ENCODE measurements at regions not wholly inside any gene's neighbourhood (a gene's known extent, or its start where the extent isn't known, plus 50 kb on each side); places are given as distances from the start of the nearest gene placed in this dataset.

GRCh38 chr21:19603011-19603593 lies 1199.5 kb upstream of the TMPRSS15 start:
- no peaks in the 10 kb centered on the region for H3K4me1 ChIP-seq (replicated peaks)

GRCh38 chr21:19608101-19608621 lies 1204.6 kb upstream of the TMPRSS15 start:
- no peaks in the 10 kb centered on the region for H3K27me3 ChIP-seq (replicated peaks)
- H3K36me3 ChIP-seq: no peaks in the 10 kb centered on the region
- no peak overlapping the region for H3K27ac ChIP-seq
- no peaks in the 10 kb centered on the region; the same call in 1 of the 2 replicates for H3K9me3 ChIP-seq (replicated peaks)
- DNase-seq (ENCODE audit: low read depth in 1 of 2, low spot score in 2 of 2): no peak
- no peaks in the 10 kb centered on the region for H3K4me1 ChIP-seq (replicated peaks)
- no peak overlapping the region for H3K4me3 ChIP-seq

More at GRCh38 chr21:19603011-19603593, 1199.5 kb upstream of the TMPRSS15 start:
- H3K9me3 ChIP-seq (replicated peaks): no peaks in the 10 kb centered on the region; the same call in none of the 2 replicates
- H3K27ac ChIP-seq: no peak overlapping the region
- no peak for DNase-seq (ENCODE audit: low read depth in 1 of 2, low spot score in 2 of 2)
- H3K36me3 ChIP-seq: no peaks in the 10 kb centered on the region
- no peaks in the 10 kb centered on the region for H3K27me3 ChIP-seq (replicated peaks)
- H3K4me3 ChIP-seq: no peak overlapping the region

- no peaks in the 10 kb centered on the region for H3K4me1 ChIP-seq (replicated peaks)
- H3K27ac ChIP-seq: no peak overlapping the region
- no peak overlapping the region for H3K4me3 ChIP-seq
- no peaks in the 10 kb centered on the region; the same call in 1 of the 2 replicates for H3K9me3 ChIP-seq (replicated peaks)
- no peak for DNase-seq (ENCODE audit: low read depth in 1 of 2, low spot score in 2 of 2)
- H3K27me3 ChIP-seq (replicated peaks): no peaks in the 10 kb centered on the region
- no peaks in the 10 kb centered on the region for H3K36me3 ChIP-seq
Measured at GRCh38 chr21:19609611-19610010, 1206.0 kb upstream of the TMPRSS15 start.

GRCh38 chr21:19621837-19622496 lies 1218.4 kb upstream of the TMPRSS15 start:
- Histone ChIP-seq H3K9me3 (replicated peaks) (0 out of 2 replicates have a peak, but pooled peaks cover 2% of the 10 kb centered on the region), H3K27me3 (replicated peaks) (no peaks in the 10 kb centered on the region), H3K27ac (no peak overlapping the region), H3K4me3 (no peak overlapping the region), H3K36me3 (no peaks in the 10 kb centered on the region), H3K4me1 (replicated peaks) (no peaks in the 10 kb centered on the region)
- DNase-seq (ENCODE audit: low read depth in 1 of 2, low spot score in 2 of 2): no peak

GRCh38 chr21:19640964-19641363 lies 1237.4 kb upstream of the TMPRSS15 start:
- H3K36me3 ChIP-seq: no peaks in the 10 kb centered on the region
- no peak overlapping the region for H3K27ac ChIP-seq
- no peaks in the 10 kb centered on the region for H3K27me3 ChIP-seq (replicated peaks)
- H3K4me3 ChIP-seq: no peak overlapping the region
- no peak for DNase-seq (ENCODE audit: low read depth in 1 of 2, low spot score in 2 of 2)
- H3K4me1 ChIP-seq (replicated peaks): no peaks in the 10 kb centered on the region
- no peaks in the 10 kb centered on the region for H3K9me3 ChIP-seq (replicated peaks)

- H3K4me3 ChIP-seq: no peak overlapping the region
- H3K27ac ChIP-seq: no peak overlapping the region
- DNase-seq (ENCODE audit: low read depth in 1 of 2, low spot score in 2 of 2): no peak
- H3K4me1 ChIP-seq (replicated peaks): no peaks in the 10 kb centered on the region
- H3K36me3 ChIP-seq: no peaks in the 10 kb centered on the region
- no peaks in the 10 kb centered on the region for H3K27me3 ChIP-seq (replicated peaks)
- no peaks in the 10 kb centered on the region for H3K9me3 ChIP-seq (replicated peaks)
Measured at GRCh38 chr21:19648391-19648790, 1244.8 kb upstream of the TMPRSS15 start.

GRCh38 chr21:19683492-19683891 lies 1279.9 kb upstream of the TMPRSS15 start:
- Histone ChIP-seq H3K27ac (no peak overlapping the region), H3K36me3 (no peaks in the 10 kb centered on the region), H3K4me3 (no peak overlapping the region), H3K27me3 (replicated peaks) (no peaks in the 10 kb centered on the region), H3K9me3 (replicated peaks) (no peaks in the 10 kb centered on the region; the same call in 1 of the 2 replicates), H3K4me1 (replicated peaks) (no peaks in the 10 kb centered on the region)
- no peak for DNase-seq (ENCODE audit: low read depth in 1 of 2, low spot score in 2 of 2)

GRCh38 chr21:19684328-19684727 lies 1280.7 kb upstream of the TMPRSS15 start:
- no peaks in the 10 kb centered on the region for H3K27me3 ChIP-seq (replicated peaks)
- no peak for DNase-seq (ENCODE audit: low read depth in 1 of 2, low spot score in 2 of 2)
- no peaks in the 10 kb centered on the region for H3K4me1 ChIP-seq (replicated peaks)
- H3K36me3 ChIP-seq: no peaks in the 10 kb centered on the region
- H3K9me3 ChIP-seq (replicated peaks): no peaks in the 10 kb centered on the region; the same call in 1 of the 2 replicates
- no peak overlapping the region for H3K27ac ChIP-seq
- no peak overlapping the region for H3K4me3 ChIP-seq

- H3K4me3 ChIP-seq: no peak overlapping the region
- H3K27me3 ChIP-seq (replicated peaks): no peaks in the 10 kb centered on the region
- H3K27ac ChIP-seq: no peak overlapping the region
- H3K9me3 ChIP-seq (replicated peaks): peaks cover 5% of the 10 kb centered on the region
- H3K4me1 ChIP-seq (replicated peaks): no peaks in the 10 kb centered on the region
- H3K36me3 ChIP-seq: no peaks in the 10 kb centered on the region
- no peak for DNase-seq (ENCODE audit: low read depth in 1 of 2, low spot score in 2 of 2)
Measured at GRCh38 chr21:19692231-19692630, 1288.6 kb upstream of the TMPRSS15 start.

GRCh38 chr21:19695796-19696195 lies 1292.2 kb upstream of the TMPRSS15 start:
- Histone ChIP-seq H3K27me3 (replicated peaks) (no peaks in the 10 kb centered on the region), H3K4me3 (no peak overlapping the region), H3K9me3 (replicated peaks) (peaks cover 5% of the 10 kb centered on the region), H3K4me1 (replicated peaks) (no peaks in the 10 kb centered on the region), H3K27ac (no peak overlapping the region), H3K36me3 (no peaks in the 10 kb centered on the region)
- no peak for DNase-seq (ENCODE audit: low read depth in 1 of 2, low spot score in 2 of 2)

- no peaks in the 10 kb centered on the region for H3K27me3 ChIP-seq (replicated peaks)
- H3K9me3 ChIP-seq (replicated peaks): peaks cover 4% of the 10 kb centered on the region
- no peaks in the 10 kb centered on the region for H3K4me1 ChIP-seq (replicated peaks)
- DNase-seq (ENCODE audit: low read depth in 1 of 2, low spot score in 2 of 2): no peak
- no peak overlapping the region for H3K27ac ChIP-seq
- no peaks in the 10 kb centered on the region for H3K36me3 ChIP-seq
- H3K4me3 ChIP-seq: no peak overlapping the region
Measured at GRCh38 chr21:19700476-19700875, 1296.9 kb upstream of the TMPRSS15 start.

- H3K4me1 ChIP-seq (replicated peaks): no peaks in the 10 kb centered on the region
- 0 out of 2 replicates have a peak, but pooled peaks cover 2% of the 10 kb centered on the region for H3K9me3 ChIP-seq (replicated peaks)
- no peak for DNase-seq (ENCODE audit: low read depth in 1 of 2, low spot score in 2 of 2)
Measured at GRCh38 chr21:19702726-19703125, 1295.5 kb upstream of the NCAM2 start.

GRCh38 chr21:19704832-19705231 lies 1293.4 kb upstream of the NCAM2 start:
- Histone ChIP-seq H3K4me3 (no peak overlapping the region), H3K27me3 (replicated peaks) (no peaks in the 10 kb centered on the region), H3K4me1 (replicated peaks) (no peaks in the 10 kb centered on the region), H3K27ac (no peak overlapping the region), H3K9me3 (replicated peaks) (0 out of 2 replicates have a peak, but pooled peaks cover 2% of the 10 kb centered on the region), H3K36me3 (no peaks in the 10 kb centered on the region)
- no peak for DNase-seq (ENCODE audit: low read depth in 1 of 2, low spot score in 2 of 2)

More at GRCh38 chr21:19702726-19703125, 1295.5 kb upstream of the NCAM2 start:
- Histone ChIP-seq H3K27ac (no peak overlapping the region), H3K36me3 (no peaks in the 10 kb centered on the region), H3K4me3 (no peak overlapping the region), H3K27me3 (replicated peaks) (no peaks in the 10 kb centered on the region)

GRCh38 chr21:19712441-19712840 lies 1285.8 kb upstream of the NCAM2 start:
- no peaks in the 10 kb centered on the region for H3K36me3 ChIP-seq
- no peak overlapping the region for H3K27ac ChIP-seq
- H3K27me3 ChIP-seq (replicated peaks): no peaks in the 10 kb centered on the region
- H3K9me3 ChIP-seq (replicated peaks): no peaks in the 10 kb centered on the region
- H3K4me3 ChIP-seq: no peak overlapping the region
- no peak for DNase-seq (ENCODE audit: low read depth in 1 of 2, low spot score in 2 of 2)
- no peaks in the 10 kb centered on the region for H3K4me1 ChIP-seq (replicated peaks)

Data from SJSA1 (cell line).